HEK293 (cell line): ENCODE measurements at regions not wholly inside any gene's neighbourhood (a gene's known extent, or its start where the extent isn't known, plus 50 kb on each side); places are given as distances from the start of the nearest gene placed in this dataset.

ENCODE experiments used
- CTCF ChIA-PET: fragments of 350-600 bp; formaldehyde crosslinking; extraction: SDS; loops from one replicate; lab custom pipeline; 2021; ENCODE audit warnings: antibody characterized with exemption; lab: Yijun Ruan, JAX
- POLR2A ChIA-PET: fragments of 300-600 bp; formaldehyde crosslinking; extraction: SDS; loops from one replicate; lab custom pipeline; 2020; ENCODE audit warnings: antibody characterized with exemption, inconsistent platforms; lab: Yijun Ruan, JAX
- H3K27ac ChIP-seq: fragments of 200-500 bp; sonication (Bioruptor generic); 2 replicates; pipeline ENCODE4 v1.5.1; 2014; ENCODE audit warnings: low read depth, low read length, control low read depth, inconsistent platforms; ENCODE audit errors: extremely low read depth
- H3K36me3 ChIP-seq, 2 experiments: fragments of 200-500 bp in 1 of 2; sonication (Bioruptor generic) in 1 of 2; 1 replicate in 1 of 2; 2 replicates in 1 of 2; pipeline ENCODE4 v1.5.1; 2014 to 2017; ENCODE audit warnings: inconsistent platforms in 2 of 2, low read length in 2 of 2; ENCODE audit not compliant: control insufficient read depth in 2 of 2, insufficient read depth in 1 of 2
- H3K4me1 ChIP-seq: fragments of 200-500 bp; sonication (Bioruptor generic); 2 replicates; pipeline ENCODE4 v1.5.1; 2014; ENCODE audit warnings: mild to moderate bottlenecking, low read length, inconsistent platforms; ENCODE audit not compliant: control insufficient read depth, insufficient read depth
- H3K4me3 ChIP-seq: 2 replicates; pipeline ENCODE4 v1.5.1; 2011; ENCODE audit warnings: low read depth, mild to moderate bottlenecking, control low read depth, low read length, moderate library complexity
- H3K9me3 ChIP-seq: fragments of 200-500 bp; sonication (Bioruptor generic); 2 replicates; pipeline ENCODE4 v1.5.1; 2014; ENCODE audit warnings: low read depth, low read length, inconsistent platforms; ENCODE audit not compliant: control insufficient read depth, insufficient read depth
- ZNF112 ChIP-seq: fragments of 450-650 bp; formaldehyde crosslinking; IDR thresholded peaks from 2 replicates; pipeline ENCODE4 v1.5.0; 2017; ENCODE audit warnings: missing biosample characterization, missing genetic modification characterization
- ZNF132 ChIP-seq: fragments of 450-650 bp; formaldehyde crosslinking; IDR thresholded peaks from 2 replicates; pipeline ENCODE4 v1.5.1; 2017; ENCODE audit warnings: missing biosample characterization, missing genetic modification characterization, borderline replicate concordance
- ZNF138 ChIP-seq: fragments of 450-650 bp; formaldehyde crosslinking; IDR thresholded peaks from 2 replicates; pipeline ENCODE4 v1.5.1; 2016; ENCODE audit warnings: missing biosample characterization, missing genetic modification characterization, borderline replicate concordance
- ZNF292 ChIP-seq: fragments of 450-650 bp; formaldehyde crosslinking; IDR thresholded peaks from 2 replicates; pipeline ENCODE4 v1.5.1; 2016; ENCODE audit warnings: low read depth, missing biosample characterization, missing genetic modification characterization, borderline replicate concordance
- ZNF48 ChIP-seq: fragments of 450-650 bp; formaldehyde crosslinking; IDR thresholded peaks from 2 replicates; pipeline ENCODE4 v1.5.1; 2016; ENCODE audit warnings: missing biosample characterization, missing genetic modification characterization
- ZNF600 ChIP-seq: fragments of 450-650 bp; formaldehyde crosslinking; IDR thresholded peaks from 2 replicates; pipeline ENCODE4 v1.5.1; 2016; ENCODE audit warnings: missing biosample characterization, missing genetic modification characterization
- ZNF610 ChIP-seq: fragments of 450-650 bp; formaldehyde crosslinking; IDR thresholded peaks from 2 replicates; pipeline ENCODE4 v1.5.1; 2016; ENCODE audit warnings: missing biosample characterization, missing genetic modification characterization, borderline replicate concordance
- ZNF629 ChIP-seq: fragments of 450-650 bp; formaldehyde crosslinking; IDR thresholded peaks from 2 replicates; pipeline ENCODE4 v1.5.1; 2017; ENCODE audit warnings: missing biosample characterization, missing genetic modification characterization
- ZNF660 ChIP-seq: fragments of 450-650 bp; IDR thresholded peaks from 2 replicates; pipeline ENCODE4 v1.5.1; 2018; ENCODE audit warnings: missing biosample characterization, mild to moderate bottlenecking, missing genetic modification characterization
- ZNF768 ChIP-seq: fragments of 450-650 bp; formaldehyde crosslinking; IDR thresholded peaks from 2 replicates; pipeline ENCODE4 v1.5.1; 2018; ENCODE audit warnings: missing biosample characterization, mild to moderate bottlenecking, missing genetic modification characterization
- ZNF837 ChIP-seq: fragments of 450-650 bp; formaldehyde crosslinking; IDR thresholded peaks from 2 replicates; pipeline ENCODE4 v1.5.1; 2016; ENCODE audit warnings: missing biosample characterization, missing genetic modification characterization
- TF ChIP-seq, protein P1 (sequence below): fragments of 450-650 bp; formaldehyde crosslinking; IDR thresholded peaks from 2 replicates; pipeline ENCODE4 v1.5.1; 2017; ENCODE audit warnings: missing biosample characterization, missing genetic modification characterization
- TF ChIP-seq, protein P2 (sequence below): fragments of 450-650 bp; formaldehyde crosslinking; IDR thresholded peaks from 2 replicates; pipeline ENCODE4 v1.5.1; 2017; ENCODE audit warnings: missing biosample characterization, missing genetic modification characterization
- TF ChIP-seq, protein P3 (sequence below): fragments of 450-650 bp; formaldehyde crosslinking; IDR thresholded peaks from 2 replicates; pipeline ENCODE4 v1.5.1; 2016; ENCODE audit warnings: missing biosample characterization, missing genetic modification characterization
- TF ChIP-seq, protein P4 (sequence below): fragments of 450-650 bp; formaldehyde crosslinking; IDR thresholded peaks from 2 replicates; pipeline ENCODE4 v1.5.1; 2016; ENCODE audit warnings: missing biosample characterization, missing genetic modification characterization
- TF ChIP-seq, protein P5 (sequence below): fragments of 450-650 bp; formaldehyde crosslinking; IDR thresholded peaks from 2 replicates; pipeline ENCODE4 v1.5.1; 2016; ENCODE audit warnings: missing biosample characterization, missing genetic modification characterization, borderline replicate concordance
- TF ChIP-seq, protein P6 (sequence below): fragments of 450-650 bp; IDR thresholded peaks from 2 replicates; pipeline ENCODE4 v1.5.1; 2018; ENCODE audit warnings: missing biosample characterization, mild to moderate bottlenecking, missing genetic modification characterization

DNA sequence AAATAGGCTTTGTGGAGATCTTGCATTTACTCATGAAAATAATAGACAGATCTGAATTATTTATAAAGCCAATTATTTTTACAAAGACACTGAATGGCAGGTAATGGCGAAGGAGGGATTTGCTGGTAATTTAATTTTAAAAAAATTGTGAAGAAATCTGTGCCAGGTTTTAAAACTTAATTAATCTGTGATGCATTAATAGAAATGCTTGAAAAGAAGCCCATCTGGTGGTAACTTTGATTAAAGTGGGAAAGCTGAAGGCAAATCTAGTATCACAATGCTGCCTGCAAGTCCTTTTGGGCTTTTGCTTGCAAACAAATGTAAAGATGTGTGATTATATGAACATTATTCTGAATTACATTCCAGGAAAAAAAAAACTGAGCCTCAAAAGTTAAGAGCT lies 433.2 kb upstream of the DEPDC1 start:
- ChIA-PET CTCF (interaction anchor here (0.6 kb wide), 1 partner anchor 763 kb away, joined by 3 read pairs; no protein-coding TSS in a partner anchor), POLR2A (no interaction called here)
- no peak overlapping the region for H3K27ac ChIP-seq
- no peak overlapping the region for H3K4me3 ChIP-seq
- no peaks in the 10 kb centered on the region for H3K9me3 ChIP-seq
- no peaks in the 10 kb centered on the region for H3K4me1 ChIP-seq
- no peaks in the 10 kb centered on the region for H3K36me3 ChIP-seq
- TF ChIP-seq, protein P1, sequence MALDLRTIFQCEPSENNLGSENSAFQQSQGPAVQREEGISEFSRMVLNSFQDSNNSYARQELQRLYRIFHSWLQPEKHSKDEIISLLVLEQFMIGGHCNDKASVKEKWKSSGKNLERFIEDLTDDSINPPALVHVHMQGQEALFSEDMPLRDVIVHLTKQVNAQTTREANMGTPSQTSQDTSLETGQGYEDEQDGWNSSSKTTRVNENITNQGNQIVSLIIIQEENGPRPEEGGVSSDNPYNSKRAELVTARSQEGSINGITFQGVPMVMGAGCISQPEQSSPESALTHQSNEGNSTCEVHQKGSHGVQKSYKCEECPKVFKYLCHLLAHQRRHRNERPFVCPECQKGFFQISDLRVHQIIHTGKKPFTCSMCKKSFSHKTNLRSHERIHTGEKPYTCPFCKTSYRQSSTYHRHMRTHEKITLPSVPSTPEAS (tag by site-specific recombination), result no peak
- TF ChIP-seq ZNF768 (tag by site-specific recombination) (no peak), ZNF132 (tag by site-specific recombination) (no peak), ZNF112 (no peak)
- TF ChIP-seq, protein P2, sequence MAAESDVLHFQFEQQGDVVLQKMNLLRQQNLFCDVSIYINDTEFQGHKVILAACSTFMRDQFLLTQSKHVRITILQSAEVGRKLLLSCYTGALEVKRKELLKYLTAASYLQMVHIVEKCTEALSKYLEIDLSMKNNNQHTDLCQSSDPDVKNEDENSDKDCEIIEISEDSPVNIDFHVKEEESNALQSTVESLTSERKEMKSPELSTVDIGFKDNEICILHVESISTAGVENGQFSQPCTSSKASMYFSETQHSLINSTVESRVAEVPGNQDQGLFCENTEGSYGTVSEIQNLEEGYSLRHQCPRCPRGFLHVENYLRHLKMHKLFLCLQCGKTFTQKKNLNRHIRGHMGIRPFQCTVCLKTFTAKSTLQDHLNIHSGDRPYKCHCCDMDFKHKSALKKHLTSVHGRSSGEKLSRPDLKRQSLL, result no peak
- TF ChIP-seq, protein P3, sequence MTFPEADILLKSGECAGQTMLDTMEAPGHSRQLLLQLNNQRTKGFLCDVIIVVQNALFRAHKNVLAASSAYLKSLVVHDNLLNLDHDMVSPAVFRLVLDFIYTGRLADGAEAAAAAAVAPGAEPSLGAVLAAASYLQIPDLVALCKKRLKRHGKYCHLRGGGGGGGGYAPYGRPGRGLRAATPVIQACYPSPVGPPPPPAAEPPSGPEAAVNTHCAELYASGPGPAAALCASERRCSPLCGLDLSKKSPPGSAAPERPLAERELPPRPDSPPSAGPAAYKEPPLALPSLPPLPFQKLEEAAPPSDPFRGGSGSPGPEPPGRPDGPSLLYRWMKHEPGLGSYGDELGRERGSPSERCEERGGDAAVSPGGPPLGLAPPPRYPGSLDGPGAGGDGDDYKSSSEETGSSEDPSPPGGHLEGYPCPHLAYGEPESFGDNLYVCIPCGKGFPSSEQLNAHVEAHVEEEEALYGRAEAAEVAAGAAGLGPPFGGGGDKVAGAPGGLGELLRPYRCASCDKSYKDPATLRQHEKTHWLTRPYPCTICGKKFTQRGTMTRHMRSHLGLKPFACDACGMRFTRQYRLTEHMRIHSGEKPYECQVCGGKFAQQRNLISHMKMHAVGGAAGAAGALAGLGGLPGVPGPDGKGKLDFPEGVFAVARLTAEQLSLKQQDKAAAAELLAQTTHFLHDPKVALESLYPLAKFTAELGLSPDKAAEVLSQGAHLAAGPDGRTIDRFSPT, result no peak
- TF ChIP-seq, all 188 proteins: peak for 0

DNA sequence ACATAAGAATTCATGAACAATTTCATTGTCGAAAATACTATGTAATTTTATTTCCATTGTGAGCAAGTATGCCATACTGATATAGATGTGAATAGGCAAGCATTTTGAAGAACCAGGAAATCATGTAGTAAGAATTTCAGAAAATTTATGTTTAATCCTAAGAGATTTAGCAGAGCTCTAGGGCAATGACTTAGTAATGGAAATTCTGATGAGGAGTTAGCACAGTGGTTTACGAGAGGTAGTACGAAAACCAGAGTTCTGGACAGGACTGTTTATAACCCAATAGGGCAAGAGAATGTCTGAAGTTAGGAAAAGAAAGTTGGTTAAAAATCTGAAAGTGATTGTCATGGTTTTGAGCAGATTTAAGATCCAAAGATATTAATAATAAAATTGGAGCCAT lies 439.6 kb upstream of the DEPDC1 start:
- ChIA-PET CTCF (no interaction called here), POLR2A (no interaction called here)
- no peaks in the 10 kb centered on the region for H3K9me3 ChIP-seq

More for the DNA sequence above, 439.6 kb upstream of the DEPDC1 start:
- Histone ChIP-seq H3K4me1 (no peaks in the 10 kb centered on the region), H3K27ac (no peak overlapping the region), H3K36me3 (no peaks in the 10 kb centered on the region), H3K4me3 (no peak overlapping the region)
- no peak for TF ChIP-seq ZNF610 (tag by site-specific recombination)
- no peak for TF ChIP-seq ZNF600 (tag by site-specific recombination)
- no peak for TF ChIP-seq ZNF837 (tag by site-specific recombination)
- TF ChIP-seq, protein P4, sequence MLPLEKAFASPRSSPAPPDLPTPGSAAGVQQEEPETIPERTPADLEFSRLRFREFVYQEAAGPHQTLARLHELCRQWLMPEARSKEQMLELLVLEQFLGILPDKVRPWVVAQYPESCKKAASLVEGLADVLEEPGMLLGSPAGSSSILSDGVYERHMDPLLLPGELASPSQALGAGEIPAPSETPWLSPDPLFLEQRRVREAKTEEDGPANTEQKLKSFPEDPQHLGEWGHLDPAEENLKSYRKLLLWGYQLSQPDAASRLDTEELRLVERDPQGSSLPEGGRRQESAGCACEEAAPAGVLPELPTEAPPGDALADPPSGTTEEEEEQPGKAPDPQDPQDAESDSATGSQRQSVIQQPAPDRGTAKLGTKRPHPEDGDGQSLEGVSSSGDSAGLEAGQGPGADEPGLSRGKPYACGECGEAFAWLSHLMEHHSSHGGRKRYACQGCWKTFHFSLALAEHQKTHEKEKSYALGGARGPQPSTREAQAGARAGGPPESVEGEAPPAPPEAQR (tag by site-specific recombination), result no peak
- TF ChIP-seq ZNF138 (tag by site-specific recombination), result no peak
- no peak for TF ChIP-seq ZNF629 (tag by site-specific recombination)
- no peak for TF ChIP-seq ZNF48
- TF ChIP-seq, protein P5, sequence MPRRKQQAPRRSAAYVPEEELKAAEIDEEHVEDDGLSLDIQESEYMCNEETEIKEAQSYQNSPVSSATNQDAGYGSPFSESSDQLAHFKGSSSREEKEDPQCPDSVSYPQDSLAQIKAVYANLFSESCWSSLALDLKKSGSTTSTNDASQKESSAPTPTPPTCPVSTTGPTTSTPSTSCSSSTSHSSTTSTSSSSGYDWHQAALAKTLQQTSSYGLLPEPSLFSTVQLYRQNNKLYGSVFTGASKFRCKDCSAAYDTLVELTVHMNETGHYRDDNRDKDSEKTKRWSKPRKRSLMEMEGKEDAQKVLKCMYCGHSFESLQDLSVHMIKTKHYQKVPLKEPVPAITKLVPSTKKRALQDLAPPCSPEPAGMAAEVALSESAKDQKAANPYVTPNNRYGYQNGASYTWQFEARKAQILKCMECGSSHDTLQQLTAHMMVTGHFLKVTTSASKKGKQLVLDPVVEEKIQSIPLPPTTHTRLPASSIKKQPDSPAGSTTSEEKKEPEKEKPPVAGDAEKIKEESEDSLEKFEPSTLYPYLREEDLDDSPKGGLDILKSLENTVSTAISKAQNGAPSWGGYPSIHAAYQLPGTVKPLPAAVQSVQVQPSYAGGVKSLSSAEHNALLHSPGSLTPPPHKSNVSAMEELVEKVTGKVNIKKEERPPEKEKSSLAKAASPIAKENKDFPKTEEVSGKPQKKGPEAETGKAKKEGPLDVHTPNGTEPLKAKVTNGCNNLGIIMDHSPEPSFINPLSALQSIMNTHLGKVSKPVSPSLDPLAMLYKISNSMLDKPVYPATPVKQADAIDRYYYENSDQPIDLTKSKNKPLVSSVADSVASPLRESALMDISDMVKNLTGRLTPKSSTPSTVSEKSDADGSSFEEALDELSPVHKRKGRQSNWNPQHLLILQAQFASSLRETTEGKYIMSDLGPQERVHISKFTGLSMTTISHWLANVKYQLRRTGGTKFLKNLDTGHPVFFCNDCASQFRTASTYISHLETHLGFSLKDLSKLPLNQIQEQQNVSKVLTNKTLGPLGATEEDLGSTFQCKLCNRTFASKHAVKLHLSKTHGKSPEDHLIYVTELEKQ (tag by site-specific recombination), result no peak
- TF ChIP-seq, protein P6, sequence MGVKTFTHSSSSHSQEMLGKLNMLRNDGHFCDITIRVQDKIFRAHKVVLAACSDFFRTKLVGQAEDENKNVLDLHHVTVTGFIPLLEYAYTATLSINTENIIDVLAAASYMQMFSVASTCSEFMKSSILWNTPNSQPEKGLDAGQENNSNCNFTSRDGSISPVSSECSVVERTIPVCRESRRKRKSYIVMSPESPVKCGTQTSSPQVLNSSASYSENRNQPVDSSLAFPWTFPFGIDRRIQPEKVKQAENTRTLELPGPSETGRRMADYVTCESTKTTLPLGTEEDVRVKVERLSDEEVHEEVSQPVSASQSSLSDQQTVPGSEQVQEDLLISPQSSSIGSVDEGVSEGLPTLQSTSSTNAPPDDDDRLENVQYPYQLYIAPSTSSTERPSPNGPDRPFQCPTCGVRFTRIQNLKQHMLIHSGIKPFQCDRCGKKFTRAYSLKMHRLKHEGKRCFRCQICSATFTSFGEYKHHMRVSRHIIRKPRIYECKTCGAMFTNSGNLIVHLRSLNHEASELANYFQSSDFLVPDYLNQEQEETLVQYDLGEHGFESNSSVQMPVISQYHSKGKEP (tag by site-specific recombination), result no peak
- TF ChIP-seq ZNF292, result no peak
- no peak for TF ChIP-seq ZNF660 (tag by site-specific recombination)
